ENCODE measurements at regions not wholly inside any gene's neighbourhood (a gene's known extent, or its start where the extent isn't known, plus 50 kb on each side); places are given as distances from the start of the nearest gene placed in this dataset.

GRCh38 chr2:145060876-145061275, 541.0 kb upstream of the ZEB2 start:
- ChIA-PET POLR2A (no interaction called here), CTCF (no interaction called here)
- Histone ChIP-seq H3K27ac (ENCODE audit: extremely low read depth, low read depth, low read length) (no peak overlapping the region), H3K4me1 (ENCODE audit: control insufficient read depth, insufficient read depth, low read length) (no peaks in the 10 kb centered on the region), H3K9me3 (ENCODE audit: control insufficient read depth, insufficient read depth, low read depth, low read length) (no peaks in the 10 kb centered on the region), H3K4me3 (ENCODE audit: low read depth, low read length) (no peak overlapping the region), H3K36me3 (ENCODE audit: control insufficient read depth in 2 of 2, insufficient read depth in 1 of 2, low read length in 2 of 2) (no peaks in the 10 kb centered on the region)
- TF ChIP-seq ZNF362 (tag by site-specific recombination; IDR thresholded peaks at IDR 0.05) (no peak), ZNF768 (tag by site-specific recombination; IDR thresholded peaks at IDR 0.05) (no peak), ZNF549 (tag by site-specific recombination; IDR thresholded peaks at IDR 0.05) (no peak), ZNF621 (tag by site-specific recombination; IDR thresholded peaks at IDR 0.05) (no peak), ZNF747 (tag by site-specific recombination; IDR thresholded peaks at IDR 0.05) (no peak), ZNF560 (tag by site-specific recombination; IDR thresholded peaks at IDR 0.05; ENCODE audit: borderline replicate concordance) (no peak), ZNF133 (tag by site-specific recombination; IDR thresholded peaks at IDR 0.05) (no peak), KLF1 (tag by site-specific recombination; IDR thresholded peaks at IDR 0.05) (no peak), ZNF530 (tag by site-specific recombination; IDR thresholded peaks at IDR 0.05; ENCODE audit: low read depth) (no peak), ZNF654 (tag by site-specific recombination; IDR thresholded peaks at IDR 0.05; ENCODE audit: low read depth) (no peak), ZNF518A (tag by site-specific recombination; conservative IDR thresholded peaks at IDR 0.05; ENCODE audit: low read depth) (no peak)

- Histone ChIP-seq H3K4me1 (ENCODE audit: control insufficient read depth, insufficient read depth, low read length) (no peaks in the 10 kb centered on the region), H3K9me3 (ENCODE audit: control insufficient read depth, insufficient read depth, low read depth, low read length) (no peaks in the 10 kb centered on the region), H3K27ac (ENCODE audit: extremely low read depth, low read depth, low read length) (no peak overlapping the region), H3K4me3 (ENCODE audit: low read depth, low read length) (no peak overlapping the region), H3K36me3 (ENCODE audit: control insufficient read depth in 2 of 2, insufficient read depth in 1 of 2, low read length in 2 of 2) (no peaks in the 10 kb centered on the region)
- no peak for TF ChIP-seq ZBTB8A (tag by site-specific recombination; IDR thresholded peaks at IDR 0.05)
- peak; percentile 63; the same call in 1 of the 2 replicates for TF ChIP-seq PRDM4 (tag by site-specific recombination; IDR thresholded peaks at IDR 0.05)
- POLR2A ChIA-PET = no interaction called here
- CTCF ChIA-PET = no interaction called here
Observed at GRCh38 chr2:145059914-145060313, 540.0 kb upstream of the ZEB2 start.

- ChIA-PET POLR2A (no interaction called here), CTCF (no interaction called here)
- H3K4me1 ChIP-seq (ENCODE audit: control insufficient read depth, insufficient read depth, low read length) = no peaks in the 10 kb centered on the region
- no peaks in the 10 kb centered on the region for H3K9me3 ChIP-seq (ENCODE audit: control insufficient read depth, insufficient read depth, low read depth, low read length)
- H3K36me3 ChIP-seq (ENCODE audit: control insufficient read depth in 2 of 2, insufficient read depth in 1 of 2, low read length in 2 of 2) = no peaks in the 10 kb centered on the region
- H3K27ac ChIP-seq (ENCODE audit: extremely low read depth, low read depth, low read length) = no peak overlapping the region
- H3K4me3 ChIP-seq (ENCODE audit: low read depth, low read length) = no peak overlapping the region
- no peak for TF ChIP-seq SCRT2 (tag by site-specific recombination; IDR thresholded peaks at IDR 0.05)
- no peak for TF ChIP-seq ZNF560 (tag by site-specific recombination; IDR thresholded peaks at IDR 0.05; ENCODE audit: borderline replicate concordance)
- TF ChIP-seq MYNN (tag by site-specific recombination; IDR thresholded peaks at IDR 0.05; ENCODE audit: borderline replicate concordance) = no peak
- TF ChIP-seq GLI4 (tag by site-specific recombination; IDR thresholded peaks at IDR 0.05) = no peak
- TF ChIP-seq SP3 (tag by site-specific recombination; IDR thresholded peaks at IDR 0.05) = no peak
- TF ChIP-seq ZNF580 (tag by site-specific recombination; IDR thresholded peaks at IDR 0.05) = no peak
- TF ChIP-seq ZFP3 (tag by site-specific recombination; IDR thresholded peaks at IDR 0.05; ENCODE audit: low read depth) = no peak
- TF ChIP-seq ZBTB48 (tag by site-specific recombination; IDR thresholded peaks at IDR 0.05) = no peak
- no peak for TF ChIP-seq PRDM4 (tag by site-specific recombination; IDR thresholded peaks at IDR 0.05)
- TF ChIP-seq ZNF549 (tag by site-specific recombination; IDR thresholded peaks at IDR 0.05) = no peak
- TF ChIP-seq ZNF660 (tag by site-specific recombination; IDR thresholded peaks at IDR 0.05) = no peak
Observed at GRCh38 chr2:145059343-145059742, 539.4 kb upstream of the ZEB2 start.

Measured in HEK293 (cell line).